Right renal pelvis (tissue), 4 donors: ENCODE measurements at regions not wholly inside any gene's neighbourhood (a gene's known extent, or its start where the extent isn't known, plus 50 kb on each side); places are given as distances from the start of the nearest gene placed in this dataset.
"Not testable (repeated sequence)": the region's sequence is repeated elsewhere in the genome, so short reads cannot be mapped to it uniquely, and the experiment has no call there.

ENCODE experiments used
- DNase-seq, 4 donors: peaks; one replicate each; pipeline ENCODE4 v3.0.0-alpha.2; 2013; ENCODE audit warnings: low read depth in 4 of 4, low spot score in 3 of 4, missing footprints in 1 of 4

GRCh38 chr21:25489673-25490072 lies 117.6 kb downstream of the MRPL39 start:
- DNase-seq: no peak

GRCh38 chr21:25487046-25487594 lies 120.2 kb downstream of the MRPL39 start:
- DNase-seq: no peak

GRCh38 chr21:25485914-25486313 lies 121.4 kb downstream of the MRPL39 start:
- no peak for DNase-seq

GRCh38 chr21:25467896-25468295 lies 139.4 kb downstream of the MRPL39 start:
- DNase-seq: no peak

GRCh38 chr21:25467071-25467470 lies 140.2 kb downstream of the MRPL39 start:
- DNase-seq: not testable (repeated sequence)

- no peak for DNase-seq
Measured at GRCh38 chr21:25466470-25466869, 140.8 kb downstream of the MRPL39 start.

- no peak for DNase-seq
Measured at GRCh38 chr21:25465263-25465662, 142.0 kb downstream of the MRPL39 start.

- no peak for DNase-seq
Measured at GRCh38 chr21:25464275-25464674, 143.0 kb downstream of the MRPL39 start.

GRCh38 chr21:25462517-25462971 lies 144.7 kb downstream of the MRPL39 start:
- no peak for DNase-seq

- no peak for DNase-seq
Measured at GRCh38 chr21:25461725-25462124, 145.6 kb downstream of the MRPL39 start.

GRCh38 chr21:25459993-25460392 lies 147.3 kb downstream of the MRPL39 start:
- peak in 1 of 4 donors; percentile 1 for DNase-seq

GRCh38 chr21:25459365-25459764 lies 147.9 kb downstream of the MRPL39 start:
- DNase-seq: no peak

GRCh38 chr21:25458484-25458883 lies 148.8 kb downstream of the MRPL39 start:
- no peak for DNase-seq

- DNase-seq: no peak
Measured at GRCh38 chr21:25457946-25458345, 149.3 kb downstream of the MRPL39 start.

- no peak for DNase-seq
Measured at GRCh38 chr21:25457411-25457810, 149.9 kb downstream of the MRPL39 start.

GRCh38 chr21:25456672-25457071 lies 150.6 kb downstream of the MRPL39 start:
- DNase-seq: no peak

GRCh38 chr21:25453524-25453923 lies 153.8 kb downstream of the MRPL39 start:
- no peak for DNase-seq

GRCh38 chr21:25449950-25450349 lies 157.3 kb downstream of the MRPL39 start:
- no peak for DNase-seq

- DNase-seq: no peak
Measured at GRCh38 chr21:25441835-25442234, 165.4 kb downstream of the MRPL39 start.

- DNase-seq: not testable (repeated sequence)
Measured at GRCh38 chr21:25437465-25437864, 169.8 kb downstream of the MRPL39 start.

- DNase-seq: no peak
Measured at GRCh38 chr21:25428537-25428936, 178.7 kb downstream of the MRPL39 start.

GRCh38 chr21:25427828-25428227 lies 179.5 kb downstream of the MRPL39 start:
- DNase-seq: no peak

GRCh38 chr21:25426580-25426979 lies 180.7 kb downstream of the MRPL39 start:
- no peak for DNase-seq
